ENCODE measurements at regions not wholly inside any gene's neighbourhood (a gene's known extent, or its start where the extent isn't known, plus 50 kb on each side); places are given as distances from the start of the nearest gene placed in this dataset.

GRCh38 chr7:114175125-114175524 is 239.5 kb upstream of the FOXP2 start:
- no peak for TF ChIP-seq CTCF (IDR thresholded peaks at IDR 0.05)
- TF ChIP-seq POLR2A (IDR thresholded peaks at IDR 0.05), result no peak

Measured in adrenal gland (tissue), 5 donors.